ENCODE measurements at regions not wholly inside any gene's neighbourhood (a gene's known extent, or its start where the extent isn't known, plus 50 kb on each side); places are given as distances from the start of the nearest gene placed in this dataset.

GRCh38 chr20:48236000-48236970, 451.0 kb upstream of the SULF2 start:
- BruUV-seq (replicated peaks) = no TSS peak
- no peak overlapping the region for H3K4me3 Mint-ChIP-seq (ENCODE audit: low read depth, unreplicated experiment)
- H3K4me1 Mint-ChIP-seq (ENCODE audit: low read depth, unreplicated experiment) = no peaks in the 10 kb centered on the region
- H3K27ac Mint-ChIP-seq (ENCODE audit: unreplicated experiment) = no peak overlapping the region
- peaks cover 60% of the 10 kb centered on the region for H3K27me3 Mint-ChIP-seq (ENCODE audit: unreplicated experiment)
- no peak for DNase-seq
- intact Hi-C loops (cut with micrococcal nuclease; ENCODE audit: unreplicated experiment) = no loop called here
- TF ChIP-seq CTCF (IDR thresholded peaks at IDR 0.05; ENCODE audit: unreplicated experiment) = no peak
- CTCF ChIA-PET = interaction anchor here (1.3 kb wide), 1 partner anchor 17 kb away, joined by 4 read pairs; no protein-coding TSS in a partner anchor
- H3K36me3 Mint-ChIP-seq (ENCODE audit: insufficient read depth, unreplicated experiment) = no peaks in the 10 kb centered on the region
- peaks cover 12% of the 10 kb centered on the region for H3K9me3 Mint-ChIP-seq (ENCODE audit: low read depth, unreplicated experiment)

GRCh38 chr20:48234951-48235350, 449.7 kb upstream of the SULF2 start:
- CTCF ChIA-PET = interaction anchor here (1.4 kb wide), 1 partner anchor 12 kb away, joined by 3 read pairs; no protein-coding TSS in a partner anchor
- no peak overlapping the region for H3K4me3 Mint-ChIP-seq (ENCODE audit: low read depth, unreplicated experiment)
- DNase-seq = no peak
- no peak overlapping the region for H3K27ac Mint-ChIP-seq (ENCODE audit: unreplicated experiment)
- TF ChIP-seq CTCF (IDR thresholded peaks at IDR 0.05; ENCODE audit: unreplicated experiment) = no peak
- H3K36me3 Mint-ChIP-seq (ENCODE audit: insufficient read depth, unreplicated experiment) = no peaks in the 10 kb centered on the region
- no TSS peak for BruUV-seq (replicated peaks)
- intact Hi-C loops (cut with micrococcal nuclease; ENCODE audit: unreplicated experiment) = no loop called here
- H3K27me3 Mint-ChIP-seq (ENCODE audit: unreplicated experiment) = peaks cover 57% of the 10 kb centered on the region
- H3K9me3 Mint-ChIP-seq (ENCODE audit: low read depth, unreplicated experiment) = peaks cover 17% of the 10 kb centered on the region
- no peaks in the 10 kb centered on the region for H3K4me1 Mint-ChIP-seq (ENCODE audit: low read depth, unreplicated experiment)

GRCh38 chr20:48231253-48231930, 446.1 kb upstream of the SULF2 start:
- H3K4me1 Mint-ChIP-seq (ENCODE audit: low read depth, unreplicated experiment) = no peaks in the 10 kb centered on the region
- CTCF ChIA-PET = no interaction called here
- H3K4me3 Mint-ChIP-seq (ENCODE audit: low read depth, unreplicated experiment) = no peak overlapping the region
- H3K27ac Mint-ChIP-seq (ENCODE audit: unreplicated experiment) = no peak overlapping the region
- peaks cover 44% of the 10 kb centered on the region for H3K27me3 Mint-ChIP-seq (ENCODE audit: unreplicated experiment)
- intact Hi-C loops (cut with micrococcal nuclease; ENCODE audit: unreplicated experiment) = no loop called here
- no peaks in the 10 kb centered on the region for H3K36me3 Mint-ChIP-seq (ENCODE audit: insufficient read depth, unreplicated experiment)
- TF ChIP-seq CTCF (IDR thresholded peaks at IDR 0.05; ENCODE audit: unreplicated experiment) = no peak
- no TSS peak for BruUV-seq (replicated peaks)
- no peak for DNase-seq
- H3K9me3 Mint-ChIP-seq (ENCODE audit: low read depth, unreplicated experiment) = peaks cover 22% of the 10 kb centered on the region

- H3K27me3 Mint-ChIP-seq (ENCODE audit: unreplicated experiment) = peaks cover 53% of the 10 kb centered on the region
- CTCF ChIA-PET = no interaction called here
- H3K9me3 Mint-ChIP-seq (ENCODE audit: low read depth, unreplicated experiment) = peaks cover 22% of the 10 kb centered on the region
- no peaks in the 10 kb centered on the region for H3K36me3 Mint-ChIP-seq (ENCODE audit: insufficient read depth, unreplicated experiment)
- TF ChIP-seq CTCF (IDR thresholded peaks at IDR 0.05; ENCODE audit: unreplicated experiment) = no peak
- no peak overlapping the region for H3K4me3 Mint-ChIP-seq (ENCODE audit: low read depth, unreplicated experiment)
- intact Hi-C loops (cut with micrococcal nuclease; ENCODE audit: unreplicated experiment) = no loop called here
- H3K4me1 Mint-ChIP-seq (ENCODE audit: low read depth, unreplicated experiment) = no peaks in the 10 kb centered on the region
- no peak overlapping the region for H3K27ac Mint-ChIP-seq (ENCODE audit: unreplicated experiment)
- DNase-seq = no peak
- BruUV-seq (replicated peaks) = no TSS peak
These were observed 444.9 kb upstream of the SULF2 start for GRCh38 chr20:48230216-48230615.
